Mesenchymal stem cell (in vitro differentiated cells and primary cell): ENCODE measurements at regions not wholly inside any gene's neighbourhood (a gene's known extent, or its start where the extent isn't known, plus 50 kb on each side); places are given as distances from the start of the nearest gene placed in this dataset.

Experiments used
- DNase-seq: peaks from one replicate; pipeline ENCODE4 v3.0.0-alpha.2; 2013
- H2AFZ ChIP-seq: one replicate; pipeline ENCODE4 v1.6.1; 2013; ENCODE audit warnings: low read depth, mild to moderate bottlenecking, control low read depth, inconsistent platforms, low read length, moderate library complexity
- H2AK5ac ChIP-seq: 2 replicates; pipeline ENCODE4 v1.6.1; 2013; ENCODE audit warnings: low read length, moderate library complexity, mild to moderate bottlenecking, inconsistent platforms; ENCODE audit not compliant: severe bottlenecking
- H2BK120ac ChIP-seq: one replicate; pipeline ENCODE4 v1.6.1; 2013; ENCODE audit warnings: low read depth, mild to moderate bottlenecking, inconsistent platforms, low read length, moderate library complexity
- H2BK12ac ChIP-seq, 2 experiments: one replicate each; pipeline ENCODE4 v1.6.1; 2013; ENCODE audit warnings: inconsistent platforms in 2 of 2, low read length in 2 of 2, mild to moderate bottlenecking in 2 of 2, moderate library complexity in 2 of 2, control low read depth in 1 of 2
- H2BK15ac ChIP-seq: one replicate; pipeline ENCODE4 v1.6.1; 2013; ENCODE audit warnings: mild to moderate bottlenecking, low read depth, inconsistent platforms; ENCODE audit not compliant: poor library complexity, severe bottlenecking
- H2BK5ac ChIP-seq: 2 replicates; pipeline ENCODE4 v1.6.1; 2013; ENCODE audit warnings: low read depth, mild to moderate bottlenecking, low read length, control low read depth, inconsistent platforms; ENCODE audit not compliant: poor library complexity, severe bottlenecking
- H3K14ac ChIP-seq, 2 experiments: one replicate each; pipeline ENCODE4 v1.6.1; 2013; ENCODE audit warnings: inconsistent platforms in 2 of 2, low read length in 2 of 2, control low read depth in 1 of 2, mild to moderate bottlenecking in 1 of 2, moderate library complexity in 1 of 2
- H3K18ac ChIP-seq, 2 experiments: one replicate each; pipeline ENCODE4 v1.6.1; 2013; ENCODE audit warnings: inconsistent platforms in 2 of 2, low read length in 2 of 2, control low read depth in 1 of 2, low read depth in 1 of 2, mild to moderate bottlenecking in 1 of 2
- H3K23ac ChIP-seq, 2 experiments: one replicate each; pipeline ENCODE4 v1.6.1; 2013; ENCODE audit warnings: inconsistent platforms in 2 of 2, low read length in 2 of 2, mild to moderate bottlenecking in 2 of 2, moderate library complexity in 2 of 2, control low read depth in 1 of 2
- H3K27ac ChIP-seq: 2 replicates; pipeline ENCODE4 v1.5.1; 2013; ENCODE audit warnings: mild to moderate bottlenecking, moderate library complexity, low read length, control low read depth, inconsistent platforms; ENCODE audit not compliant: poor library complexity, severe bottlenecking
- H3K27me3 ChIP-seq, 2 experiments: 2 replicates each; pipeline versions ENCODE4 v1.6.1 to v1.7.0; 2013; ENCODE audit warnings: low read length in 2 of 2, mild to moderate bottlenecking in 2 of 2, moderate library complexity in 2 of 2, control low read depth in 1 of 2, inconsistent platforms in 1 of 2; ENCODE audit not compliant: control insufficient read depth in 1 of 2, insufficient read depth in 1 of 2
- H3K36me3 ChIP-seq, 2 experiments: 2 replicates each; pipeline versions ENCODE4 v1.6.1 to v1.7.0; 2013; ENCODE audit warnings: low read length in 2 of 2, control low read depth in 1 of 2, inconsistent platforms in 1 of 2, low read depth in 1 of 2, mild to moderate bottlenecking in 1 of 2; ENCODE audit not compliant: insufficient read depth in 2 of 2, control insufficient read depth in 1 of 2
- H3K4ac ChIP-seq, 2 experiments: one replicate each; pipeline ENCODE4 v1.6.1; 2013; ENCODE audit warnings: inconsistent platforms in 2 of 2, low read length in 2 of 2, mild to moderate bottlenecking in 2 of 2, moderate library complexity in 2 of 2, control low read depth in 1 of 2, low read depth in 1 of 2
- H3K4me1 ChIP-seq: 2 replicates; pipeline ENCODE4 v1.6.1; 2013; ENCODE audit warnings: low read depth, low read length, control low read depth; ENCODE audit not compliant: control insufficient read depth, insufficient read depth
- H3K4me2 ChIP-seq: 2 replicates; pipeline ENCODE4 v1.6.1; 2013; ENCODE audit warnings: low read length, mild to moderate bottlenecking, inconsistent platforms; ENCODE audit not compliant: poor library complexity, severe bottlenecking
- H3K4me3 ChIP-seq, 2 experiments: 2 replicates each; pipeline versions ENCODE4 v1.5.1 to v1.7.0; 2013; ENCODE audit warnings: low read length in 2 of 2, mild to moderate bottlenecking in 2 of 2, control low read depth in 1 of 2, low read depth in 1 of 2; ENCODE audit not compliant: insufficient read depth in 1 of 2
- H3K79me1 ChIP-seq: replicated peaks from 2 replicates; pipeline ENCODE4 v1.6.1; 2013; ENCODE audit warnings: mild to moderate bottlenecking, control low read depth, low read length, inconsistent platforms; ENCODE audit not compliant: poor library complexity, severe bottlenecking
- H3K9ac ChIP-seq: 2 replicates; pipeline ENCODE4 v1.7.0; 2013; ENCODE audit warnings: mild to moderate bottlenecking, low read length, moderate library complexity
- H3K9me3 ChIP-seq: 2 replicates; pipeline ENCODE4 v1.7.0; 2013; ENCODE audit warnings: mild to moderate bottlenecking, low read length; ENCODE audit not compliant: control insufficient read depth
- H4K8ac ChIP-seq: one replicate; pipeline ENCODE4 v1.6.1; 2013; ENCODE audit warnings: inconsistent platforms, mild to moderate bottlenecking, low read length, moderate library complexity
- H4K91ac ChIP-seq: one replicate; pipeline ENCODE4 v1.6.1; 2013; ENCODE audit warnings: mild to moderate bottlenecking, low read length, inconsistent platforms
- WGBS: methylation state at CpG from one replicate; pipeline ENCODE4 v1.1.7; 2013; ENCODE audit warnings: mixed read lengths; 5-methylcytosine and 5-hydroxymethylcytosine counted together

- Histone ChIP-seq H3K18ac (no peak overlapping the region), H4K91ac (no peak overlapping the region), H3K27me3 (no peaks in the 10 kb centered on the region), H3K4ac (no peak overlapping the region), H4K8ac (no peak overlapping the region), H3K36me3 (no peaks in the 10 kb centered on the region), H3K27ac (no peak overlapping the region), H3K9ac (no peak overlapping the region), H2BK12ac (no peak overlapping the region), H2AFZ (no peak overlapping the region), H2BK120ac (no peak overlapping the region), H3K4me2 (no peak overlapping the region), H3K4me3 (no peak overlapping the region), H3K9me3 (no peaks in the 10 kb centered on the region), H3K23ac (no peak overlapping the region), H2AK5ac (no peak overlapping the region), H3K14ac (no peak overlapping the region), H3K79me1 (no peaks in the 10 kb centered on the region), H2BK15ac (no peak overlapping the region), H3K4me1 (no peaks in the 10 kb centered on the region), H2BK5ac (no peak overlapping the region)
- no CpG with 5 or more reads among the region's 1 CpG for WGBS
- no peak for DNase-seq
Measured at GRCh38 chr4:134879019-134879418, 677.4 kb upstream of the PABPC4L start.

GRCh38 chr4:134867027-134867426, 665.4 kb upstream of the PABPC4L start:
- Histone ChIP-seq H3K14ac (no peak overlapping the region), H2AFZ (no peak overlapping the region), H3K4me3 (no peak overlapping the region), H3K4ac (no peak overlapping the region), H3K18ac (no peak overlapping the region), H2BK120ac (no peak overlapping the region), H4K91ac (no peak overlapping the region), H3K23ac (no peak overlapping the region), H2AK5ac (no peak overlapping the region), H3K36me3 (no peaks in the 10 kb centered on the region), H2BK15ac (no peak overlapping the region), H3K4me2 (no peak overlapping the region), H4K8ac (no peak overlapping the region), H3K79me1 (no peaks in the 10 kb centered on the region), H2BK5ac (no peak overlapping the region), H3K4me1 (no peaks in the 10 kb centered on the region), H3K9ac (no peak overlapping the region), H2BK12ac (no peak overlapping the region), H3K27ac (no peak overlapping the region), H3K27me3 (no peaks in the 10 kb centered on the region), H3K9me3 (no peaks in the 10 kb centered on the region)
- no peak for DNase-seq

GRCh38 chr4:134865675-134866074, 664.1 kb upstream of the PABPC4L start:
- Histone ChIP-seq H2AFZ (no peak overlapping the region), H3K14ac (no peak overlapping the region), H3K9ac (no peak overlapping the region), H3K4me2 (no peak overlapping the region), H4K91ac (no peak overlapping the region), H2BK5ac (no peak overlapping the region), H3K36me3 (no peaks in the 10 kb centered on the region), H2BK120ac (no peak overlapping the region), H3K27me3 (no peaks in the 10 kb centered on the region), H3K9me3 (no peaks in the 10 kb centered on the region), H3K79me1 (no peaks in the 10 kb centered on the region), H3K4me1 (no peaks in the 10 kb centered on the region), H3K4ac (no peak overlapping the region), H3K18ac (no peak overlapping the region), H3K27ac (no peak overlapping the region), H3K23ac (no peak overlapping the region), H2BK12ac (no peak overlapping the region), H4K8ac (no peak overlapping the region), H2AK5ac (no peak overlapping the region), H2BK15ac (no peak overlapping the region), H3K4me3 (no peak overlapping the region)
- no CpG with 5 or more reads among the region's 1 CpG for WGBS
- no peak for DNase-seq

GRCh38 chr4:134862116-134862515, 660.5 kb upstream of the PABPC4L start:
- no peak for DNase-seq
- Histone ChIP-seq H3K9ac (no peak overlapping the region), H3K36me3 (no peaks in the 10 kb centered on the region), H2BK5ac (no peak overlapping the region), H3K23ac (no peak overlapping the region), H4K8ac (no peak overlapping the region), H3K9me3 (no peaks in the 10 kb centered on the region), H3K79me1 (no peaks in the 10 kb centered on the region), H2BK12ac (no peak overlapping the region), H3K4me2 (no peak overlapping the region), H3K4me3 (no peak overlapping the region), H3K27ac (no peak overlapping the region), H2AFZ (no peak overlapping the region), H3K4ac (no peak overlapping the region), H2AK5ac (no peak overlapping the region), H2BK120ac (no peak overlapping the region), H3K4me1 (no peaks in the 10 kb centered on the region), H3K27me3 (no peaks in the 10 kb centered on the region), H2BK15ac (no peak overlapping the region), H3K14ac (no peak overlapping the region), H3K18ac (no peak overlapping the region), H4K91ac (no peak overlapping the region)
- no CpG with 5 or more reads among the region's 2 CpGs for WGBS
